PC-9 (cell line): ENCODE measurements at regions not wholly inside any gene's neighbourhood (a gene's known extent, or its start where the extent isn't known, plus 50 kb on each side); places are given as distances from the start of the nearest gene placed in this dataset.

Source experiments
- BruUV-seq: library from RNA; stranded (reverse); fragments of 400-500 nt; replicated peaks from 2 replicates; lab custom pipeline; 2021; lab: Mats Ljungman, UMichigan
- CTCF ChIA-PET: fragments of 300-600 bp; sonication (Branson Sonifier 250); formaldehyde crosslinking; loops from one replicate; lab custom pipeline; 2022; ENCODE audit warnings: antibody characterized with exemption; lab: Charles Lee
- POLR2A ChIA-PET: fragments of 300-600 bp; sonication (Branson Sonifier 250); formaldehyde crosslinking; loops from one replicate; lab custom pipeline; 2022; ENCODE audit warnings: antibody characterized with exemption; ENCODE audit not compliant: unreplicated experiment; lab: Charles Lee
- DNase-seq, 2 experiments: peaks; one replicate each; pipeline versions ENCODE4 v3.0.0 to v3.0.0-alpha.2; 2015 to 2022; ENCODE audit warnings: mixed read lengths in 1 of 2
- H2AFZ ChIP-seq: fragments of 200-600 bp; sonication (generic); 2 replicates; pipeline ENCODE4 v1.8.1; 2017; ENCODE audit warnings: antibody characterized with exemption
- H3F3A ChIP-seq: fragments of 200-600 bp; sonication (generic); 2 replicates; pipeline ENCODE4 v1.8.1; 2017; ENCODE audit warnings: antibody characterized with exemption, mild to moderate bottlenecking, low read depth; ENCODE audit not compliant: insufficient read depth
- H3K27ac ChIP-seq: fragments of 200-600 bp; sonication (generic); 2 replicates; pipeline ENCODE4 v1.6.1; 2016; ENCODE audit warnings: mixed run types
- H3K27me3 ChIP-seq: fragments of 200-600 bp; sonication (generic); 2 replicates; pipeline ENCODE4 v1.6.1; 2016; ENCODE audit warnings: low read depth, mixed run types; ENCODE audit not compliant: insufficient read depth
- H3K36me3 ChIP-seq: fragments of 200-600 bp; sonication (generic); 2 replicates; pipeline ENCODE4 v1.6.1; 2016; ENCODE audit warnings: low read depth, mixed run types
- H3K4me1 ChIP-seq: fragments of 200-600 bp; sonication (generic); replicated peaks from 2 replicates; pipeline ENCODE4 v1.6.1; 2016; ENCODE audit warnings: mixed run types; ENCODE audit not compliant: insufficient read depth
- H3K4me2 ChIP-seq: fragments of 200-600 bp; sonication (generic); 2 replicates; pipeline ENCODE4 v1.6.1; 2017; ENCODE audit warnings: mixed run types
- H3K4me3 ChIP-seq: fragments of 200-600 bp; sonication (generic); 2 replicates; pipeline ENCODE4 v1.6.1; 2016; ENCODE audit warnings: mixed run types
- H3K79me2 ChIP-seq: fragments of 200-600 bp; sonication (generic); 2 replicates; pipeline ENCODE4 v1.6.1; 2017; ENCODE audit warnings: low read depth, mixed run types
- H3K9me2 ChIP-seq: fragments of 200-600 bp; sonication (generic); 2 replicates; pipeline ENCODE4 v1.8.1; 2017; ENCODE audit warnings: mild to moderate bottlenecking; ENCODE audit not compliant: insufficient read depth
- H3K9me3 ChIP-seq: fragments of 200-600 bp; sonication (generic); 2 replicates; pipeline ENCODE4 v1.8.1; 2016; ENCODE audit warnings: low read depth; ENCODE audit not compliant: insufficient read depth
- H4K20me1 ChIP-seq: fragments of 200-600 bp; sonication (generic); 2 replicates; pipeline ENCODE4 v1.8.1; 2017; ENCODE audit not compliant: insufficient read depth
- EZH2 ChIP-seq: fragments of 200-600 bp; sonication (generic); IDR thresholded peaks from 2 replicates; pipeline ENCODE4 v1.8.0; 2017; ENCODE audit warnings: antibody characterized with exemption, low read depth
- intact Hi-C: fragments of 100-400 bp; cut with micrococcal nuclease; formaldehyde crosslinking; loops from one replicate; pipeline ENCODE4 v1.10.0; 2022; ENCODE audit not compliant: unreplicated experiment
- TF ChIP-seq, protein P1 (sequence below): fragments of 200-600 bp; sonication (generic); conservative IDR thresholded peaks from 2 replicates; pipeline ENCODE4 v1.6.1; 2017; ENCODE audit warnings: mixed run types, antibody characterized with exemption, mild to moderate bottlenecking, moderate library complexity

DNA sequence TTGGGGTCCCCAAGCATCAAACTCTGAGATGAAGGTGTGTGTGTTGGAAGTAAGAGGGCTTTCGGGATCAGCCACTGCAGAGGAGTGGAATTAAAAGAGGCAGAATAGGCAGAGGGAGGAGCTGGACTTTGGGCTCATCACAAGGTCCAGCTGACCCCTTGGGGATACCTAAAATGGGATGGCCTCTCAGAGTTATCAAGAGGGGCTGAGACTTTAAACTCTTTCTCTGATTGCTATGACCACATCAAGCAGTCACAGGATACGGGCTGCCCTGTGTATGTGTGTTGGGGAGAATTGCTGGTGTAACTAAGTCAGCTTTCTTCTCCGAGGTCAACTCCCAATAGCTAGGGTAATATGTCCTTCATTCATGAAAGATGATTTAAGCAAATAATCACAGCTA is 127.7 kb upstream of the SLC14A2 start:
- no TSS peak for BruUV-seq
- CTCF ChIA-PET: no interaction called here
- intact Hi-C loops: no loop called here

GRCh38 chr18:45488645-45489044 is 126.6 kb upstream of the SLC14A2 start:
- H3K4me3 ChIP-seq: no peak overlapping the region
- no TSS peak for BruUV-seq
- POLR2A ChIA-PET: no interaction called here
- no peak for DNase-seq
- no peaks in the 10 kb centered on the region for H3K36me3 ChIP-seq
- H3K79me2 ChIP-seq: no peaks in the 10 kb centered on the region
- intact Hi-C loops: no loop called here
- H3K9me2 ChIP-seq: no peaks in the 10 kb centered on the region
- H3K27ac ChIP-seq: no peak overlapping the region
- no peaks in the 10 kb centered on the region for H3K9me3 ChIP-seq
- no peaks in the 10 kb centered on the region for H4K20me1 ChIP-seq
- no peaks in the 10 kb centered on the region for H3F3A ChIP-seq
- TF ChIP-seq, protein P1, sequence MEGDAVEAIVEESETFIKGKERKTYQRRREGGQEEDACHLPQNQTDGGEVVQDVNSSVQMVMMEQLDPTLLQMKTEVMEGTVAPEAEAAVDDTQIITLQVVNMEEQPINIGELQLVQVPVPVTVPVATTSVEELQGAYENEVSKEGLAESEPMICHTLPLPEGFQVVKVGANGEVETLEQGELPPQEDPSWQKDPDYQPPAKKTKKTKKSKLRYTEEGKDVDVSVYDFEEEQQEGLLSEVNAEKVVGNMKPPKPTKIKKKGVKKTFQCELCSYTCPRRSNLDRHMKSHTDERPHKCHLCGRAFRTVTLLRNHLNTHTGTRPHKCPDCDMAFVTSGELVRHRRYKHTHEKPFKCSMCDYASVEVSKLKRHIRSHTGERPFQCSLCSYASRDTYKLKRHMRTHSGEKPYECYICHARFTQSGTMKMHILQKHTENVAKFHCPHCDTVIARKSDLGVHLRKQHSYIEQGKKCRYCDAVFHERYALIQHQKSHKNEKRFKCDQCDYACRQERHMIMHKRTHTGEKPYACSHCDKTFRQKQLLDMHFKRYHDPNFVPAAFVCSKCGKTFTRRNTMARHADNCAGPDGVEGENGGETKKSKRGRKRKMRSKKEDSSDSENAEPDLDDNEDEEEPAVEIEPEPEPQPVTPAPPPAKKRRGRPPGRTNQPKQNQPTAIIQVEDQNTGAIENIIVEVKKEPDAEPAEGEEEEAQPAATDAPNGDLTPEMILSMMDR: no peak
- TF ChIP-seq EZH2: no peak
- no peaks in the 10 kb centered on the region for H3K4me1 ChIP-seq
- H3K4me2 ChIP-seq: no peak overlapping the region
- H2AFZ ChIP-seq: no peak overlapping the region
- H3K27me3 ChIP-seq: peaks cover 49% of the 10 kb centered on the region
- CTCF ChIA-PET: no interaction called here

More for the DNA sequence above, 127.7 kb upstream of the SLC14A2 start:
- H3K9me2 ChIP-seq: no peaks in the 10 kb centered on the region
- no peaks in the 10 kb centered on the region for H3K4me1 ChIP-seq
- POLR2A ChIA-PET: no interaction called here
- H3K4me3 ChIP-seq: no peak overlapping the region
- H3K79me2 ChIP-seq: no peaks in the 10 kb centered on the region
- TF ChIP-seq, protein P1: no peak
- TF ChIP-seq EZH2: no peak
- H3K27me3 ChIP-seq: peaks cover 42% of the 10 kb centered on the region
- no peaks in the 10 kb centered on the region for H3F3A ChIP-seq
- H4K20me1 ChIP-seq: no peaks in the 10 kb centered on the region
- H3K4me2 ChIP-seq: no peak overlapping the region
- no peaks in the 10 kb centered on the region for H3K9me3 ChIP-seq
- H3K36me3 ChIP-seq: no peaks in the 10 kb centered on the region
- DNase-seq: no peak
- H2AFZ ChIP-seq: no peak overlapping the region
- H3K27ac ChIP-seq: no peak overlapping the region

- POLR2A ChIA-PET: no interaction called here
- no peaks in the 10 kb centered on the region for H3K79me2 ChIP-seq
- CTCF ChIA-PET: no interaction called here
- H3K4me3 ChIP-seq: no peak overlapping the region
- no peak overlapping the region for H3K4me2 ChIP-seq
- H3K27ac ChIP-seq: no peak overlapping the region
- DNase-seq: no peak
- H3K9me3 ChIP-seq: no peaks in the 10 kb centered on the region
- H4K20me1 ChIP-seq: no peaks in the 10 kb centered on the region
- no peaks in the 10 kb centered on the region for H3F3A ChIP-seq
- H3K36me3 ChIP-seq: no peaks in the 10 kb centered on the region
- no peak for TF ChIP-seq EZH2
- TF ChIP-seq, protein P1: no peak
- intact Hi-C loops: no loop called here
- no peaks in the 10 kb centered on the region for H3K4me1 ChIP-seq
- H3K27me3 ChIP-seq: peaks cover 76% of the 10 kb centered on the region
- H3K9me2 ChIP-seq: no peaks in the 10 kb centered on the region
- H2AFZ ChIP-seq: no peak overlapping the region
- BruUV-seq: no TSS peak
Measured at GRCh38 chr18:45493830-45494229, 121.4 kb upstream of the SLC14A2 start.
